ENCODE measurements at regions not wholly inside any gene's neighbourhood (a gene's known extent, or its start where the extent isn't known, plus 50 kb on each side); places are given as distances from the start of the nearest gene placed in this dataset.

GRCh38 chr21:28454564-28455252 lies 538.0 kb downstream of the LTN1 start:
- DNase-seq (ENCODE audit: low spot score): peak; percentile 3

- no peak for DNase-seq (ENCODE audit: low spot score)
Observed at GRCh38 chr21:28447462-28447861, 545.2 kb downstream of the LTN1 start.

- DNase-seq (ENCODE audit: low spot score): no peak
Observed at GRCh38 chr21:28445141-28445830, 547.4 kb downstream of the LTN1 start.

GRCh38 chr21:28444557-28444956 lies 548.1 kb downstream of the LTN1 start:
- DNase-seq (ENCODE audit: low spot score): no peak

- no peak for DNase-seq (ENCODE audit: low spot score)
Observed at GRCh38 chr21:28444111-28444510, 548.6 kb downstream of the LTN1 start.

GRCh38 chr21:28442624-28443023 lies 550.1 kb downstream of the LTN1 start:
- peak; percentile 14 for DNase-seq (ENCODE audit: low spot score)

GRCh38 chr21:28442085-28442484 lies 550.6 kb downstream of the LTN1 start:
- no peak for DNase-seq (ENCODE audit: low spot score)

GRCh38 chr21:28439788-28440187 lies 552.9 kb downstream of the LTN1 start:
- DNase-seq (ENCODE audit: low spot score): no peak

GRCh38 chr21:28439251-28439650 lies 553.4 kb downstream of the LTN1 start:
- no peak for DNase-seq (ENCODE audit: low spot score)

- no peak for DNase-seq (ENCODE audit: low spot score)
Observed at GRCh38 chr21:28437061-28437460, 555.6 kb downstream of the LTN1 start.

GRCh38 chr21:28436286-28436932 lies 556.3 kb downstream of the LTN1 start:
- peak; percentile 73 for DNase-seq (ENCODE audit: low spot score)

- DNase-seq (ENCODE audit: low spot score): no peak
Observed at GRCh38 chr21:28431527-28432200, 561.0 kb downstream of the LTN1 start.

- DNase-seq (ENCODE audit: low spot score): no peak
Observed at GRCh38 chr21:28431022-28431421, 561.7 kb downstream of the LTN1 start.

GRCh38 chr21:28429161-28429560 lies 563.5 kb downstream of the LTN1 start:
- no peak for DNase-seq (ENCODE audit: low spot score)

- DNase-seq (ENCODE audit: low spot score): no peak
Observed at GRCh38 chr21:28427394-28428022, 565.2 kb downstream of the LTN1 start.

GRCh38 chr21:28426545-28426944 lies 566.1 kb downstream of the LTN1 start:
- DNase-seq (ENCODE audit: low spot score): no peak

- no peak for DNase-seq (ENCODE audit: low spot score)
Observed at GRCh38 chr21:28423521-28424190, 569.0 kb downstream of the LTN1 start.

- no peak for DNase-seq (ENCODE audit: low spot score)
Observed at GRCh38 chr21:28421716-28422524, 570.8 kb downstream of the LTN1 start.

GRCh38 chr21:28419811-28420210 lies 572.9 kb downstream of the LTN1 start:
- DNase-seq (ENCODE audit: low spot score): no peak

- no peak for DNase-seq (ENCODE audit: low spot score)
Observed at GRCh38 chr21:28418726-28419514, 573.8 kb downstream of the LTN1 start.
